ENCODE measurements at regions not wholly inside any gene's neighbourhood (a gene's known extent, or its start where the extent isn't known, plus 50 kb on each side); places are given as distances from the start of the nearest gene placed in this dataset.

DNA sequence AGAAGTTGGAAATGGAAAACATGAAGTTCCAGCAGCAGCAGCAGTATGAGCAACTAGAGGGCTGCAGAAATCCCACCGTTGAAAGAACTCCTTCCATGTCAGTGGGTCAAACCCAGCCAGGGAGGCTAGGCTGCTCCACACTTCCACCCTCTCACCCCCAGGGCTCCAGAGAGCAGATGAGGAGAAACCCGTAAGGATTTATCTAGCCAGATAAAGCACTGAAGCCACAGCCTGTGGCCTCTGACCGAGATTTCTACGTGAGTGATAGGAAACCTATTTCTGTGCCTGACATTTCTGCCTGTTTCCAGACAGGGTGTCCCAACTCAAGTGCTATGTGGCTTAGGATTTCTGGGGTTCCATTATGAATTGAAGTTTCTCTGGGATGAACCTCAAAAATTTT is 100.0 kb upstream of the EEA1 start:
- no peaks in the 10 kb centered on the region for H3K27me3 ChIP-seq (replicated peaks; ENCODE audit: insufficient read depth)
- no peaks in the 10 kb centered on the region for H3K9me3 ChIP-seq (ENCODE audit: low read depth)
- H3K4me1 ChIP-seq (ENCODE audit: insufficient read depth) = no peaks in the 10 kb centered on the region
- 79 to 91% methylated on average over 4 of the region's 4 CpGs for WGBS, 2 experiments (ENCODE audit: low coverage in 1 of 2, low lambda C conversion rate in 2 of 2, missing lambda C conversion rate in 2 of 2)
- H3K9ac ChIP-seq = no peak overlapping the region
- no peaks in the 10 kb centered on the region for H4K20me1 ChIP-seq (ENCODE audit: insufficient read depth)
- in situ Hi-C loops (cut with MboI) = no loop called here
- no peak overlapping the region for H2AFZ ChIP-seq
- TF ChIP-seq EZH2 (IDR thresholded peaks at IDR 0.05; ENCODE audit: insufficient read depth, poor library complexity, severe bottlenecking) (no peak), EZH2phosphoT487 (IDR thresholded peaks at IDR 0.05; ENCODE audit: insufficient read depth, low read depth) (no peak)
- H3K4me3 ChIP-seq = no peak overlapping the region
- H3K27ac ChIP-seq = no peak overlapping the region
- DNase-seq = no peak
- no peaks in the 10 kb centered on the region for H3K36me3 ChIP-seq (ENCODE audit: low read depth)
- H3K4me2 ChIP-seq (ENCODE audit: unreplicated experiment) = no peak overlapping the region
- H3K79me2 ChIP-seq (ENCODE audit: insufficient read depth) = no peaks in the 10 kb centered on the region
- H3K9me2 ChIP-seq (ENCODE audit: insufficient read depth) = no peaks in the 10 kb centered on the region
- H3F3A ChIP-seq (ENCODE audit: insufficient read depth) = no peaks in the 10 kb centered on the region

- no peak overlapping the region for H3K4me3 ChIP-seq
- no peaks in the 10 kb centered on the region for H3K4me1 ChIP-seq (ENCODE audit: insufficient read depth)
- 29 to 34% methylated on average over 2 of the region's 2 CpGs for WGBS, 2 experiments (ENCODE audit: low coverage in 1 of 2, low lambda C conversion rate in 2 of 2, missing lambda C conversion rate in 2 of 2)
- H3K9me2 ChIP-seq (ENCODE audit: insufficient read depth) = no peaks in the 10 kb centered on the region
- H3K9ac ChIP-seq = no peak overlapping the region
- no peak overlapping the region for H3K4me2 ChIP-seq (ENCODE audit: unreplicated experiment)
- no peaks in the 10 kb centered on the region for H3F3A ChIP-seq (ENCODE audit: insufficient read depth)
- no peaks in the 10 kb centered on the region for H4K20me1 ChIP-seq (ENCODE audit: insufficient read depth)
- no peaks in the 10 kb centered on the region for H3K9me3 ChIP-seq (ENCODE audit: low read depth)
- no peaks in the 10 kb centered on the region for H3K79me2 ChIP-seq (ENCODE audit: insufficient read depth)
- no peak overlapping the region for H2AFZ ChIP-seq
- no peaks in the 10 kb centered on the region for H3K36me3 ChIP-seq (ENCODE audit: low read depth)
- DNase-seq = no peak
- no peaks in the 10 kb centered on the region for H3K27me3 ChIP-seq (replicated peaks; ENCODE audit: insufficient read depth)
- TF ChIP-seq EZH2 (IDR thresholded peaks at IDR 0.05; ENCODE audit: insufficient read depth, poor library complexity, severe bottlenecking) (no peak), EZH2phosphoT487 (IDR thresholded peaks at IDR 0.05; ENCODE audit: insufficient read depth, low read depth) (no peak)
- in situ Hi-C loops (cut with MboI) = no loop called here
- no peak overlapping the region for H3K27ac ChIP-seq
Measured at GRCh38 chr12:93031028-93031427, 101.9 kb upstream of the EEA1 start.

- no peaks in the 10 kb centered on the region for H3K9me3 ChIP-seq (ENCODE audit: low read depth)
- no peaks in the 10 kb centered on the region for H3K9me2 ChIP-seq (ENCODE audit: insufficient read depth)
- no peaks in the 10 kb centered on the region for H3K36me3 ChIP-seq (ENCODE audit: low read depth)
- no peak for DNase-seq
- no peak overlapping the region for H2AFZ ChIP-seq
- no peaks in the 10 kb centered on the region for H3F3A ChIP-seq (ENCODE audit: insufficient read depth)
- H4K20me1 ChIP-seq (ENCODE audit: insufficient read depth) = no peaks in the 10 kb centered on the region
- no peak overlapping the region for H3K27ac ChIP-seq
- no peak overlapping the region for H3K9ac ChIP-seq
- TF ChIP-seq EZH2 (IDR thresholded peaks at IDR 0.05; ENCODE audit: insufficient read depth, poor library complexity, severe bottlenecking) (no peak), EZH2phosphoT487 (IDR thresholded peaks at IDR 0.05; ENCODE audit: insufficient read depth, low read depth) (no peak)
- in situ Hi-C loops (cut with MboI) = no loop called here
- no peaks in the 10 kb centered on the region for H3K27me3 ChIP-seq (replicated peaks; ENCODE audit: insufficient read depth)
- H3K4me2 ChIP-seq (ENCODE audit: unreplicated experiment) = no peak overlapping the region
- no peak overlapping the region for H3K4me3 ChIP-seq
- no peaks in the 10 kb centered on the region for H3K79me2 ChIP-seq (ENCODE audit: insufficient read depth)
- no peaks in the 10 kb centered on the region for H3K4me1 ChIP-seq (ENCODE audit: insufficient read depth)
Measured at GRCh38 chr12:93032758-93033157, 103.7 kb upstream of the EEA1 start.

GRCh38 chr12:93033948-93034347 is 104.9 kb upstream of the EEA1 start:
- in situ Hi-C loops (cut with MboI) = no loop called here
- DNase-seq = no peak
- no peaks in the 10 kb centered on the region for H3K9me2 ChIP-seq (ENCODE audit: insufficient read depth)
- no peaks in the 10 kb centered on the region for H3F3A ChIP-seq (ENCODE audit: insufficient read depth)
- H3K4me1 ChIP-seq (ENCODE audit: insufficient read depth) = no peaks in the 10 kb centered on the region
- H3K36me3 ChIP-seq (ENCODE audit: low read depth) = no peaks in the 10 kb centered on the region
- H3K9me3 ChIP-seq (ENCODE audit: low read depth) = no peaks in the 10 kb centered on the region
- no peak overlapping the region for H3K27ac ChIP-seq
- no peak overlapping the region for H3K4me2 ChIP-seq (ENCODE audit: unreplicated experiment)
- TF ChIP-seq EZH2phosphoT487 (IDR thresholded peaks at IDR 0.05; ENCODE audit: insufficient read depth, low read depth) = no peak
- no peak for TF ChIP-seq EZH2 (IDR thresholded peaks at IDR 0.05; ENCODE audit: insufficient read depth, poor library complexity, severe bottlenecking)
- H3K27me3 ChIP-seq (replicated peaks; ENCODE audit: insufficient read depth) = no peaks in the 10 kb centered on the region
- H3K79me2 ChIP-seq (ENCODE audit: insufficient read depth) = no peaks in the 10 kb centered on the region
- WGBS, 2 experiments (ENCODE audit: low coverage in 1 of 2, low lambda C conversion rate in 2 of 2, missing lambda C conversion rate in 2 of 2) = 42 to 56% methylated on average over 1 of the region's 1 CpG
- no peak overlapping the region for H2AFZ ChIP-seq
- no peak overlapping the region for H3K4me3 ChIP-seq
- no peak overlapping the region for H3K9ac ChIP-seq
- H4K20me1 ChIP-seq (ENCODE audit: insufficient read depth) = no peaks in the 10 kb centered on the region

DNA sequence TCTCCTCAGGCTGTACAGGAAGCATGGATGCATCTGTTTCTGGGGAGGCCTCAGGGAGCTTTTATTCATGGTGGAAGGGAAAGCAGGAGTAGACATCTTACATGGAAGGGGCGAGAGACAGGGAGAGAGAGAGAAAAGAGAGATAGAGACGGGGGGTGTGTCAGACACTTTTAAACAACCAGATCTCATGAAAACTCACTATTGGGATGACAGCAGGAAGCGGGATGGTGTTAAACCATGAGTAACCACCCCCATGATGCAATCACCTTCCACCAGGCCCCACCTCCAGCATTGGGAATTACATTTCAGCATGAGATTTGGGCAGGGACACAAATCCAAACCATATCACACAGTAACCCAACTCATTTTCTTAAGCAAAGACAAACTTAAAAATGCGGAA is 110.0 kb upstream of the EEA1 start:
- H3K79me2 ChIP-seq (ENCODE audit: insufficient read depth) = no peaks in the 10 kb centered on the region
- no peak overlapping the region for H2AFZ ChIP-seq
- WGBS, 2 experiments (ENCODE audit: low coverage in 1 of 2, low lambda C conversion rate in 2 of 2, missing lambda C conversion rate in 2 of 2) = 69 to 70% methylated on average over 4 of the region's 4 CpGs
- no peak overlapping the region for H3K4me2 ChIP-seq (ENCODE audit: unreplicated experiment)
- H3K36me3 ChIP-seq (ENCODE audit: low read depth) = no peaks in the 10 kb centered on the region
- H3K27ac ChIP-seq = no peak overlapping the region
- no peaks in the 10 kb centered on the region for H3F3A ChIP-seq (ENCODE audit: insufficient read depth)
- no peaks in the 10 kb centered on the region for H3K9me3 ChIP-seq (ENCODE audit: low read depth)
- no peaks in the 10 kb centered on the region for H4K20me1 ChIP-seq (ENCODE audit: insufficient read depth)
- no peaks in the 10 kb centered on the region for H3K4me1 ChIP-seq (ENCODE audit: insufficient read depth)
- no peak for TF ChIP-seq EZH2phosphoT487 (IDR thresholded peaks at IDR 0.05; ENCODE audit: insufficient read depth, low read depth)
- no peak for TF ChIP-seq EZH2 (IDR thresholded peaks at IDR 0.05; ENCODE audit: insufficient read depth, poor library complexity, severe bottlenecking)
- DNase-seq = no peak
- no peak overlapping the region for H3K4me3 ChIP-seq
- in situ Hi-C loops (cut with MboI) = no loop called here
- no peak overlapping the region for H3K9ac ChIP-seq
- no peaks in the 10 kb centered on the region for H3K27me3 ChIP-seq (replicated peaks; ENCODE audit: insufficient read depth)
- no peaks in the 10 kb centered on the region for H3K9me2 ChIP-seq (ENCODE audit: insufficient read depth)
